ENCODE measurements at regions not wholly inside any gene's neighbourhood (a gene's known extent, or its start where the extent isn't known, plus 50 kb on each side); places are given as distances from the start of the nearest gene placed in this dataset.

DNA sequence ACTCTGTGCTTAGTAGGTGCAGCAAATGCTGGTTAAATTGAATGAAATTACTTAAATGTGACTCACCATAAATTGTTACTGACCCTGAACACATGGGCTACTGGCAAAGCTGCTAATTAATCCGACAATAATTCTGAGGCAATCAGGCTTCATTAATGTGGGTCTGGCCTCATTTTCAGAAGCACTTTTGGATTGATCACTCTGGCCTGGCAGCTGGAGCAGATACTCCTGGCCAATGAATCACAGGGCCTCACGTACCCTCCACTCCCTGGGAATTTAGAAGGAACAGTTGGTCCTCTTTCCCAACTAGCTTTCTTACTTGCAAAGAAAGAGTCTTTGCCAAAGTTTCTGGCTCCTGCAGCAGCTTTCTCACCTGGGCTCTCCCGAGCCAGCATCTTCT is 162.0 kb upstream of the ZKSCAN2 start:
- H3K4me2 ChIP-seq (ENCODE audit: low read length) = no peak overlapping the region

GRCh38 chr16:25419153-25419552 is 161.5 kb upstream of the ZKSCAN2 start:
- H3K27ac ChIP-seq (ENCODE audit: low read depth, low read length) = no peak overlapping the region

More for the DNA sequence above, 162.0 kb upstream of the ZKSCAN2 start:
- no peaks in the 10 kb centered on the region for H3K9me3 ChIP-seq (ENCODE audit: control insufficient read depth, insufficient read depth, low read length)
- no peaks in the 10 kb centered on the region for H3F3A ChIP-seq (ENCODE audit: control insufficient read depth, insufficient read depth)
- no peaks in the 10 kb centered on the region for H3K36me3 ChIP-seq (ENCODE audit: control insufficient read depth, low read length)
- TF ChIP-seq EZH2phosphoT487 (IDR thresholded peaks at IDR 0.05; ENCODE audit: borderline replicate concordance, low read length) = no peak
- TF ChIP-seq CTCF (IDR thresholded peaks at IDR 0.05; ENCODE audit: low read depth, low read length, poor library complexity, severe bottlenecking) = no peak
- no peaks in the 10 kb centered on the region for H3K27me3 ChIP-seq (ENCODE audit: control insufficient read depth, low read length)
- H3K9me2 ChIP-seq (replicated peaks; ENCODE audit: control insufficient read depth, low read length) = no peaks in the 10 kb centered on the region
- H3K4me3 ChIP-seq (ENCODE audit: low read length) = no peak overlapping the region
- H3K79me2 ChIP-seq (ENCODE audit: control insufficient read depth, low read length) = no peaks in the 10 kb centered on the region
- H4K20me1 ChIP-seq (ENCODE audit: control insufficient read depth, insufficient read depth, low read depth, low read length) = no peaks in the 10 kb centered on the region
- H3K27ac ChIP-seq (ENCODE audit: low read depth, low read length) = no peak overlapping the region
- H3K4me1 ChIP-seq (ENCODE audit: control insufficient read depth, low read length) = no peaks in the 10 kb centered on the region

GRCh38 chr16:25416002-25416401 is 158.4 kb upstream of the ZKSCAN2 start:
- Histone ChIP-seq H3K9me2 (replicated peaks; ENCODE audit: control insufficient read depth, low read length) (no peaks in the 10 kb centered on the region), H4K20me1 (ENCODE audit: control insufficient read depth, insufficient read depth, low read depth, low read length) (no peaks in the 10 kb centered on the region), H3K4me1 (ENCODE audit: control insufficient read depth, low read length) (no peaks in the 10 kb centered on the region), H3K9me3 (ENCODE audit: control insufficient read depth, insufficient read depth, low read length) (no peaks in the 10 kb centered on the region), H3K4me2 (ENCODE audit: low read length) (no peak overlapping the region), H3K27me3 (ENCODE audit: control insufficient read depth, low read length) (no peaks in the 10 kb centered on the region), H3K4me3 (ENCODE audit: low read length) (no peak overlapping the region), H3F3A (ENCODE audit: control insufficient read depth, insufficient read depth) (no peaks in the 10 kb centered on the region), H3K36me3 (ENCODE audit: control insufficient read depth, low read length) (no peaks in the 10 kb centered on the region), H3K79me2 (ENCODE audit: control insufficient read depth, low read length) (no peaks in the 10 kb centered on the region), H3K27ac (ENCODE audit: low read depth, low read length) (no peak overlapping the region)
- no peak for TF ChIP-seq CTCF (IDR thresholded peaks at IDR 0.05; ENCODE audit: low read depth, low read length, poor library complexity, severe bottlenecking)
- no peak for TF ChIP-seq EZH2phosphoT487 (IDR thresholded peaks at IDR 0.05; ENCODE audit: borderline replicate concordance, low read length)

More at GRCh38 chr16:25419153-25419552, 161.5 kb upstream of the ZKSCAN2 start:
- Histone ChIP-seq H3K9me3 (ENCODE audit: control insufficient read depth, insufficient read depth, low read length) (no peaks in the 10 kb centered on the region), H3K9me2 (replicated peaks; ENCODE audit: control insufficient read depth, low read length) (no peaks in the 10 kb centered on the region), H3K4me3 (ENCODE audit: low read length) (no peak overlapping the region), H3K36me3 (ENCODE audit: control insufficient read depth, low read length) (no peaks in the 10 kb centered on the region), H3K27me3 (ENCODE audit: control insufficient read depth, low read length) (no peaks in the 10 kb centered on the region), H3K4me1 (ENCODE audit: control insufficient read depth, low read length) (no peaks in the 10 kb centered on the region), H3F3A (ENCODE audit: control insufficient read depth, insufficient read depth) (no peaks in the 10 kb centered on the region), H4K20me1 (ENCODE audit: control insufficient read depth, insufficient read depth, low read depth, low read length) (no peaks in the 10 kb centered on the region), H3K4me2 (ENCODE audit: low read length) (no peak overlapping the region), H3K79me2 (ENCODE audit: control insufficient read depth, low read length) (no peaks in the 10 kb centered on the region)
- TF ChIP-seq EZH2phosphoT487 (IDR thresholded peaks at IDR 0.05; ENCODE audit: borderline replicate concordance, low read length) (no peak), CTCF (IDR thresholded peaks at IDR 0.05; ENCODE audit: low read depth, low read length, poor library complexity, severe bottlenecking) (no peak)

DNA sequence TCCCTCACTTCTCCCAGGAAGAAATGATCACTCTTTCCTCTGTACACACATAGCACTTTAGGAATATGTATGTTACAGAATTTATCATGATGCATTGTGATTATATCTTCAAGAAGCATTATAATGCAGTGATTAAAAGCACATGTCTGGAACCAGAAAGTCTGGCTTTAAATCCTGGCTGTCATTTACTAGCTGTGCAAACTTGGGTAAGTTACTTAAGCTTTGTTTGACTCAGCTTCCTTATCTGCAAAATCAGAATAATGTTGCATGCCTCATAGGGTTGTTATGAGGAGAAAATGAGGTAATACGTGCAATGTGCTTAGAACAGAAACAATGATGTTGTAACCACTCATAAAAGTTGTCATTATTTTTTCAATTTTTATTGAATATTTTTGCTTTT is 156.3 kb upstream of the ZKSCAN2 start:
- Histone ChIP-seq H3K4me2 (ENCODE audit: low read length) (no peak overlapping the region), H3K9me3 (ENCODE audit: control insufficient read depth, insufficient read depth, low read length) (no peaks in the 10 kb centered on the region), H3K36me3 (ENCODE audit: control insufficient read depth, low read length) (no peaks in the 10 kb centered on the region), H3K27ac (ENCODE audit: low read depth, low read length) (no peak overlapping the region), H3K9me2 (replicated peaks; ENCODE audit: control insufficient read depth, low read length) (no peaks in the 10 kb centered on the region), H3K79me2 (ENCODE audit: control insufficient read depth, low read length) (no peaks in the 10 kb centered on the region), H4K20me1 (ENCODE audit: control insufficient read depth, insufficient read depth, low read depth, low read length) (no peaks in the 10 kb centered on the region), H3K4me3 (ENCODE audit: low read length) (no peak overlapping the region), H3K27me3 (ENCODE audit: control insufficient read depth, low read length) (no peaks in the 10 kb centered on the region), H3F3A (ENCODE audit: control insufficient read depth, insufficient read depth) (no peaks in the 10 kb centered on the region), H3K4me1 (ENCODE audit: control insufficient read depth, low read length) (no peaks in the 10 kb centered on the region)
- TF ChIP-seq CTCF (IDR thresholded peaks at IDR 0.05; ENCODE audit: low read depth, low read length, poor library complexity, severe bottlenecking) = no peak
- no peak for TF ChIP-seq EZH2phosphoT487 (IDR thresholded peaks at IDR 0.05; ENCODE audit: borderline replicate concordance, low read length)

Data from DOHH2 (cell line).